ENCODE measurements at regions not wholly inside any gene's neighbourhood (a gene's known extent, or its start where the extent isn't known, plus 50 kb on each side); places are given as distances from the start of the nearest gene placed in this dataset.

GRCh38 chr3:150254309-150254708 lies 153.8 kb upstream of the TSC22D2 start:
- Histone ChIP-seq H3K27me3 (ENCODE audit: low read length) (no peaks in the 10 kb centered on the region), H3K79me2 (ENCODE audit: low read length) (no peaks in the 10 kb centered on the region), H3F3A (ENCODE audit: low read length, unreplicated experiment) (no peaks in the 10 kb centered on the region), H3K27ac (ENCODE audit: low read length) (no peak overlapping the region), H3K36me3 (ENCODE audit: low read depth, low read length) (no peaks in the 10 kb centered on the region), H3K4me2 (ENCODE audit: low read length) (no peak overlapping the region), H3K9me2 (replicated peaks; ENCODE audit: low read length) (no peaks in the 10 kb centered on the region), H3K9ac (ENCODE audit: low read length) (no peak overlapping the region), H2AFZ (ENCODE audit: low read length) (no peak overlapping the region), H4K20me1 (ENCODE audit: low read length) (no peaks in the 10 kb centered on the region), H3K4me3 (ENCODE audit: low read length) (no peak overlapping the region), H3K4me1 (ENCODE audit: insufficient read depth, low read length) (peaks cover 27% of the 10 kb centered on the region), H3K9me3 (ENCODE audit: low read length) (no peaks in the 10 kb centered on the region)
- BruUV-seq (replicated peaks), result no TSS peak
- ChIA-PET CTCF (no interaction called here), POLR2A (ENCODE audit: unreplicated experiment) (no interaction called here)
- ATAC-seq (no peak), DNase-seq (no peak)
- TF ChIP-seq EZH2phosphoT487 (IDR thresholded peaks at IDR 0.05; ENCODE audit: borderline replicate concordance, low read length) (no peak), EZH2 (IDR thresholded peaks at IDR 0.05; ENCODE audit: low read length, unreplicated experiment) (no peak), CTCF (conservative IDR thresholded peaks at IDR 0.05; ENCODE audit: low read depth, low read length) (no peak)
- intact Hi-C loops (cut with micrococcal nuclease), result no loop called here

- BruUV-seq (replicated peaks), result no TSS peak
- DNase-seq, result peak; percentile 49
These were observed 154.5 kb upstream of the TSC22D2 start for GRCh38 chr3:150253622-150254021.

GRCh38 chr3:150252462-150252861 lies 155.6 kb upstream of the TSC22D2 start:
- TF ChIP-seq CTCF (conservative IDR thresholded peaks at IDR 0.05; ENCODE audit: low read depth, low read length), result no peak
- no peak for TF ChIP-seq EZH2 (IDR thresholded peaks at IDR 0.05; ENCODE audit: low read length, unreplicated experiment)
- no peak for TF ChIP-seq EZH2phosphoT487 (IDR thresholded peaks at IDR 0.05; ENCODE audit: borderline replicate concordance, low read length)
- Histone ChIP-seq H3F3A (ENCODE audit: low read length, unreplicated experiment) (no peaks in the 10 kb centered on the region), H3K27ac (ENCODE audit: low read length) (no peak overlapping the region), H3K4me2 (ENCODE audit: low read length) (no peak overlapping the region), H3K9me2 (replicated peaks; ENCODE audit: low read length) (no peaks in the 10 kb centered on the region), H3K27me3 (ENCODE audit: low read length) (no peaks in the 10 kb centered on the region), H3K9ac (ENCODE audit: low read length) (no peak overlapping the region), H3K4me1 (ENCODE audit: insufficient read depth, low read length) (peaks cover 40% of the 10 kb centered on the region), H3K36me3 (ENCODE audit: low read depth, low read length) (no peaks in the 10 kb centered on the region), H3K4me3 (ENCODE audit: low read length) (no peak overlapping the region), H2AFZ (ENCODE audit: low read length) (no peak overlapping the region), H4K20me1 (ENCODE audit: low read length) (no peaks in the 10 kb centered on the region), H3K79me2 (ENCODE audit: low read length) (no peaks in the 10 kb centered on the region), H3K9me3 (ENCODE audit: low read length) (no peaks in the 10 kb centered on the region)
- no peak for ATAC-seq
- CTCF ChIA-PET, result no interaction called here
- BruUV-seq (replicated peaks), result no TSS peak
- POLR2A ChIA-PET (ENCODE audit: unreplicated experiment), result no interaction called here
- no peak for DNase-seq
- intact Hi-C loops (cut with micrococcal nuclease), result no loop called here

More at GRCh38 chr3:150253622-150254021, 154.5 kb upstream of the TSC22D2 start:
- H3K79me2 ChIP-seq (ENCODE audit: low read length), result no peaks in the 10 kb centered on the region
- no peaks in the 10 kb centered on the region for H4K20me1 ChIP-seq (ENCODE audit: low read length)
- H3K9me3 ChIP-seq (ENCODE audit: low read length), result no peaks in the 10 kb centered on the region
- intact Hi-C loops (cut with micrococcal nuclease), result no loop called here
- H3K27ac ChIP-seq (ENCODE audit: low read length), result no peak overlapping the region
- TF ChIP-seq EZH2phosphoT487 (IDR thresholded peaks at IDR 0.05; ENCODE audit: borderline replicate concordance, low read length) (no peak), EZH2 (IDR thresholded peaks at IDR 0.05; ENCODE audit: low read length, unreplicated experiment) (no peak), CTCF (conservative IDR thresholded peaks at IDR 0.05; ENCODE audit: low read depth, low read length) (no peak)
- H3K36me3 ChIP-seq (ENCODE audit: low read depth, low read length), result no peaks in the 10 kb centered on the region
- H3K4me3 ChIP-seq (ENCODE audit: low read length), result no peak overlapping the region
- peaks cover 34% of the 10 kb centered on the region for H3K4me1 ChIP-seq (ENCODE audit: insufficient read depth, low read length)
- H3K4me2 ChIP-seq (ENCODE audit: low read length), result no peak overlapping the region
- H3K27me3 ChIP-seq (ENCODE audit: low read length), result no peaks in the 10 kb centered on the region
- H3K9ac ChIP-seq (ENCODE audit: low read length), result no peak overlapping the region
- no peak for ATAC-seq
- CTCF ChIA-PET, result no interaction called here
- H2AFZ ChIP-seq (ENCODE audit: low read length), result no peak overlapping the region
- no peaks in the 10 kb centered on the region for H3K9me2 ChIP-seq (replicated peaks; ENCODE audit: low read length)
- H3F3A ChIP-seq (ENCODE audit: low read length, unreplicated experiment), result no peaks in the 10 kb centered on the region
- POLR2A ChIA-PET (ENCODE audit: unreplicated experiment), result no interaction called here
